ENCODE measurements at regions not wholly inside any gene's neighbourhood (a gene's known extent, or its start where the extent isn't known, plus 50 kb on each side); places are given as distances from the start of the nearest gene placed in this dataset.
"Not testable (repeated sequence)": the region's sequence is repeated elsewhere in the genome, so short reads cannot be mapped to it uniquely, and the experiment has no call there.

GRCh38 chr1:149157409-149157808 is 54.1 kb upstream of the NBPF9 start:
- H3K27me3 ChIP-seq (ENCODE audit: insufficient read depth, low read length); H4K20me1 ChIP-seq (ENCODE audit: insufficient read depth, low read length); H2AFZ ChIP-seq (ENCODE audit: low read length); H3K4me2 ChIP-seq (ENCODE audit: insufficient read depth, low read length); H3K79me2 ChIP-seq (ENCODE audit: insufficient read depth, low read length); H3K27ac ChIP-seq (ENCODE audit: low read depth, low read length); H3K36me3 ChIP-seq (ENCODE audit: insufficient read depth, low read length); H3K4me1 ChIP-seq (ENCODE audit: insufficient read depth, low read length); H3K9me3 ChIP-seq (ENCODE audit: low read depth, low read length); DNase-seq (ENCODE audit: insufficient read length, low spot score, missing footprints); H3K4me3 ChIP-seq (ENCODE audit: insufficient read depth, low read length): not testable (repeated sequence)

DNA sequence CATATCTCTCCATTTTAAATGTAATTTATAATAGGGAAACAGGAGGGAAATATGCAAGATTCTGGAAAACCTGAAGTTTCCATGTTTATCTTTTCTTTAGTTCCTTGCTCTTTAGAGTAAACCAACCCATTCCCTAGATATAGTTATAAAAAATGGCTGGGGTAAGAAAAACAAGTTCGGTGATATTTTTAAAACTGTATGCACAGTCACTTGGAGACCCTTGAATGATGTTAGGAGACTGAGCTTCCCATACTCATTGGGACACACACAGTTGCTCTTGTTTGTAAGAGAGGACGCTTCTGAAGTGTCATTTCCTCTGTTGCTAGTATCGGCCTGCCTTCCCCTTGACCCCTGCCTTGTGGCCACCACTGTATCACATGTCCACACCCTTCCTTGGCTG is 55.0 kb upstream of the NBPF9 start:
- H3K4me3 ChIP-seq (ENCODE audit: insufficient read depth, low read length); H3K27ac ChIP-seq (ENCODE audit: low read depth, low read length); H3K27me3 ChIP-seq (ENCODE audit: insufficient read depth, low read length); H3K4me1 ChIP-seq (ENCODE audit: insufficient read depth, low read length); H4K20me1 ChIP-seq (ENCODE audit: insufficient read depth, low read length); H3K9me3 ChIP-seq (ENCODE audit: low read depth, low read length); H3K79me2 ChIP-seq (ENCODE audit: insufficient read depth, low read length); H3K4me2 ChIP-seq (ENCODE audit: insufficient read depth, low read length); H3K36me3 ChIP-seq (ENCODE audit: insufficient read depth, low read length); H2AFZ ChIP-seq (ENCODE audit: low read length); DNase-seq (ENCODE audit: insufficient read length, low spot score, missing footprints): not testable (repeated sequence)

DNA sequence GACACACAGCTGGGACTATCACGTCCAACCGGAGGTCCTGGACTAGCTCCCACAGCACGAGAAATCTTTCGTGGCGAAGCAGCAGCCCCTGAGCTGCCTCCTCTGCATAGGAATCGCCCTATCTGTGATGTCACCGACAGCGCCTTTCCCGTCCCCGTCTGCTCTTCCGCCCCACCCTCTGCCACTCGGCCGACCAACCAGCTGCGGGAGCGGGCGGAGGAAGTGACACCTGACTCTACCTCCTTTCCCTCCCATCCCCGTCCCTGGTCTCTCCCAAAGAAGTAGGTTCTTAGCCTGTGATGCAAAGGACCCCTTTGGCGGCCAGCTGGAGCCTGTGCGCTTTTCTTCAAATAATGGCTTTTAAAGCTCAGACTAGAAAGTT is 59.7 kb upstream of the NBPF9 start:
- H3K36me3 ChIP-seq (ENCODE audit: insufficient read depth, low read length); H3K4me2 ChIP-seq (ENCODE audit: insufficient read depth, low read length); H3K79me2 ChIP-seq (ENCODE audit: insufficient read depth, low read length); H3K4me1 ChIP-seq (ENCODE audit: insufficient read depth, low read length); H3K27me3 ChIP-seq (ENCODE audit: insufficient read depth, low read length); H2AFZ ChIP-seq (ENCODE audit: low read length); H3K4me3 ChIP-seq (ENCODE audit: insufficient read depth, low read length); H3K9me3 ChIP-seq (ENCODE audit: low read depth, low read length); DNase-seq (ENCODE audit: insufficient read length, low spot score, missing footprints); H4K20me1 ChIP-seq (ENCODE audit: insufficient read depth, low read length); H3K27ac ChIP-seq (ENCODE audit: low read depth, low read length): not testable (repeated sequence)

DNA sequence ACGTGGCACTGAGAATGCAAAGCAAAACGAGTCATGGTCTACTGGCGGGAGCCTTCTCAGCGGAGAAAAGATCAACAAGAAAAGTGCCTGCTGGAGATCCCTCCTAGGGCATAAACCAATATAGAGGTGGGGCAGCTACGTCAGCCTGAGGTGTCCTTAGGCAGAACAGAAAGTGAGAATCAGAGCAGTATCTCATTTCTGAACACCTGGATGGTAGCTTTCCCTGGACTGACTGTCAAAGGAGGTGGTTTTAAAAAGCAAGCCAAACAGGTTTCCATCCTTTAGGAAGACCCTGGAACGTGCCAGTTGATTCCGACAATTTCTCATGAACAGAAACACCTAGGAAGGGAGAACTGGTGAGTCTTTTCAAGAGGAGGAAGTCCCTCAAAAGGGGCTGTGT is 71.4 kb upstream of the NBPF9 start:
- H3K9me3 ChIP-seq (ENCODE audit: low read depth, low read length); H2AFZ ChIP-seq (ENCODE audit: low read length); H3K27ac ChIP-seq (ENCODE audit: low read depth, low read length); H4K20me1 ChIP-seq (ENCODE audit: insufficient read depth, low read length); H3K27me3 ChIP-seq (ENCODE audit: insufficient read depth, low read length); DNase-seq (ENCODE audit: insufficient read length, low spot score, missing footprints); H3K79me2 ChIP-seq (ENCODE audit: insufficient read depth, low read length); H3K4me1 ChIP-seq (ENCODE audit: insufficient read depth, low read length); H3K36me3 ChIP-seq (ENCODE audit: insufficient read depth, low read length): not testable (repeated sequence)
- Histone ChIP-seq H3K4me2 (ENCODE audit: insufficient read depth, low read length) (peak overlapping the region; percentile 64), H3K4me3 (ENCODE audit: insufficient read depth, low read length) (peak overlapping the region; percentile 46)

- H3K27me3 ChIP-seq (ENCODE audit: insufficient read depth, low read length); DNase-seq (ENCODE audit: insufficient read length, low spot score, missing footprints); H3K27ac ChIP-seq (ENCODE audit: low read depth, low read length); H3K4me1 ChIP-seq (ENCODE audit: insufficient read depth, low read length); H2AFZ ChIP-seq (ENCODE audit: low read length); H4K20me1 ChIP-seq (ENCODE audit: insufficient read depth, low read length); H3K9me3 ChIP-seq (ENCODE audit: low read depth, low read length); H3K79me2 ChIP-seq (ENCODE audit: insufficient read depth, low read length); H3K36me3 ChIP-seq (ENCODE audit: insufficient read depth, low read length); H3K4me2 ChIP-seq (ENCODE audit: insufficient read depth, low read length): not testable (repeated sequence)
- H3K4me3 ChIP-seq (ENCODE audit: insufficient read depth, low read length), result peak overlapping the region; percentile 63
Measured at GRCh38 chr1:149175812-149176211, 72.5 kb upstream of the NBPF9 start.

- not testable (repeated sequence) for H3K4me1 ChIP-seq (ENCODE audit: insufficient read depth, low read length); H4K20me1 ChIP-seq (ENCODE audit: insufficient read depth, low read length); DNase-seq (ENCODE audit: insufficient read length, low spot score, missing footprints); H3K27me3 ChIP-seq (ENCODE audit: insufficient read depth, low read length); H3K4me2 ChIP-seq (ENCODE audit: insufficient read depth, low read length); H2AFZ ChIP-seq (ENCODE audit: low read length); H3K79me2 ChIP-seq (ENCODE audit: insufficient read depth, low read length); H3K9me3 ChIP-seq (ENCODE audit: low read depth, low read length); H3K36me3 ChIP-seq (ENCODE audit: insufficient read depth, low read length)
- Histone ChIP-seq H3K4me3 (ENCODE audit: insufficient read depth, low read length) (peak overlapping the region; percentile 69), H3K27ac (ENCODE audit: low read depth, low read length) (peak overlapping the region; percentile 65)
Measured at GRCh38 chr1:149176453-149177316, 73.3 kb upstream of the NBPF9 start.

- H3K4me3 ChIP-seq (ENCODE audit: insufficient read depth, low read length); DNase-seq (ENCODE audit: insufficient read length, low spot score, missing footprints); H3K4me1 ChIP-seq (ENCODE audit: insufficient read depth, low read length); H3K36me3 ChIP-seq (ENCODE audit: insufficient read depth, low read length); H2AFZ ChIP-seq (ENCODE audit: low read length); H3K27me3 ChIP-seq (ENCODE audit: insufficient read depth, low read length); H3K9me3 ChIP-seq (ENCODE audit: low read depth, low read length); H3K4me2 ChIP-seq (ENCODE audit: insufficient read depth, low read length); H3K79me2 ChIP-seq (ENCODE audit: insufficient read depth, low read length); H4K20me1 ChIP-seq (ENCODE audit: insufficient read depth, low read length): not testable (repeated sequence)
- peak overlapping the region; percentile 51 for H3K27ac ChIP-seq (ENCODE audit: low read depth, low read length)
Measured at GRCh38 chr1:149190742-149191141, 87.4 kb upstream of the NBPF9 start.

DNA sequence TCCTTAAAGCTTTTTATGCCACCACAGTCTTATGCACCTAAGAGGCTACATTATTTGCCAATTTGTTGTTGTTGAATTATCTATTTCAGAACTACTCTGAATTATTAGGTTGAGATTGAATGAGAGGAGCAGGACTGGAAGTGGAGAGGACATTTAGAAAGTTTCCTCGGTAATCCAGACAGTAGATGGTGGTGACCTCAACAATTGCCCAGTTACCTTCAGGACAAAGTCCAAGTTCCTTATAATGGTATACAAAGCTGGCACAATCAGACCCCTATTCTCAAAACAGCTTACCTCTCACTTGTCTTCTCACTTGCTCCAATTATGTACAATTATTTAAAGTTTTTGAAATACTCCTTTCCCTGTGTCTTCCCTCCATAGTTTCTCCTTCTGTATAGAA is 93.3 kb upstream of the NBPF9 start:
- H3K9me3 ChIP-seq (ENCODE audit: low read depth, low read length); H3K36me3 ChIP-seq (ENCODE audit: insufficient read depth, low read length); H3K79me2 ChIP-seq (ENCODE audit: insufficient read depth, low read length); H3K27me3 ChIP-seq (ENCODE audit: insufficient read depth, low read length); H3K4me3 ChIP-seq (ENCODE audit: insufficient read depth, low read length); H3K4me2 ChIP-seq (ENCODE audit: insufficient read depth, low read length); H3K27ac ChIP-seq (ENCODE audit: low read depth, low read length); DNase-seq (ENCODE audit: insufficient read length, low spot score, missing footprints); H2AFZ ChIP-seq (ENCODE audit: low read length); H4K20me1 ChIP-seq (ENCODE audit: insufficient read depth, low read length); H3K4me1 ChIP-seq (ENCODE audit: insufficient read depth, low read length): not testable (repeated sequence)

GRCh38 chr1:149200567-149200966 is 97.2 kb upstream of the NBPF9 start:
- peaks cover 13% of the 10 kb centered on the region for H3K79me2 ChIP-seq (ENCODE audit: insufficient read depth, low read length)
- not testable (repeated sequence) for H3K4me1 ChIP-seq (ENCODE audit: insufficient read depth, low read length); H3K9me3 ChIP-seq (ENCODE audit: low read depth, low read length); H3K4me2 ChIP-seq (ENCODE audit: insufficient read depth, low read length); H3K4me3 ChIP-seq (ENCODE audit: insufficient read depth, low read length); H2AFZ ChIP-seq (ENCODE audit: low read length); H3K36me3 ChIP-seq (ENCODE audit: insufficient read depth, low read length); H4K20me1 ChIP-seq (ENCODE audit: insufficient read depth, low read length); H3K27me3 ChIP-seq (ENCODE audit: insufficient read depth, low read length)
- DNase-seq (ENCODE audit: insufficient read length, low spot score, missing footprints), result peak; percentile 85
- peak overlapping the region; percentile 7 for H3K27ac ChIP-seq (ENCODE audit: low read depth, low read length)

All from osteoblast (primary cell).